GM12892 (cell line): ENCODE measurements at regions not wholly inside any gene's neighbourhood (a gene's known extent, or its start where the extent isn't known, plus 50 kb on each side); places are given as distances from the start of the nearest gene placed in this dataset.

Source experiments
- POLR2A ChIP-seq: IDR thresholded peaks from 2 replicates; pipeline ENCODE4 v1.6.1; 2011; ENCODE audit warnings: low read depth, low read length, control low read depth
- POLR2AphosphoS5 ChIP-seq: IDR thresholded peaks from 2 replicates; pipeline ENCODE4 v1.6.1; 2011; ENCODE audit warnings: low read depth, low read length, control low read depth

DNA sequence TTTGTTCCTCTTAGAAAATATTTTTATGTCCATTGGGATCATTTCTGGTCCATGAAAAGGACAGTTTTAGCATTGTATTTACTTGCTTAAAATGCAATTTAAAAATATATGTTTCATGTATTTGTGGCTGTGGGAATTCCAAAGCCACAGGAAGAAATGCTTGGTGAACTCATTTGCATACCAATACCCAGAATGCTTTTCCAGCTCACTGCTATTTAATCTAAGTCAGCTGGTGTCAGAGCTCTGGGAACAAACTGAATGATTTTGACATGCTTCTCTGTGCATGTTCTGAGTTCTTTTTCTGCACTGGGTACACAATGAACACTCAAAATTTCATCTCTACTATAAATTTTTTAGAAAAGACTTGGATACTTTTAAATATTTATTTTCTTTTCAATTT is 482.8 kb upstream of the ARRDC3 start:
- TF ChIP-seq POLR2AphosphoS5 (no peak), POLR2A (no peak)
